ENCODE measurements at regions not wholly inside any gene's neighbourhood (a gene's known extent, or its start where the extent isn't known, plus 50 kb on each side); places are given as distances from the start of the nearest gene placed in this dataset.
"Not testable (repeated sequence)": the region's sequence is repeated elsewhere in the genome, so short reads cannot be mapped to it uniquely, and the experiment has no call there.

GRCh38 chr10:124319926-124320391, 98.8 kb downstream of the OAT start:
- H3K79me2 ChIP-seq, result no peaks in the 10 kb centered on the region
- no peak for DNase-seq (ENCODE audit: low spot score)
- no peaks in the 10 kb centered on the region for H4K20me1 ChIP-seq (ENCODE audit: insufficient read depth, poor library complexity, severe bottlenecking)

GRCh38 chr10:124319520-124319919, 99.2 kb downstream of the OAT start:
- not testable (repeated sequence) for DNase-seq (ENCODE audit: low spot score); H3K79me2 ChIP-seq; H3K27me3 ChIP-seq; H2AFZ ChIP-seq; H4K20me1 ChIP-seq (ENCODE audit: insufficient read depth, poor library complexity, severe bottlenecking); H3K4me3 ChIP-seq; H3K4me2 ChIP-seq; H3K9me2 ChIP-seq (replicated peaks; ENCODE audit: insufficient read depth); H3K27ac ChIP-seq; H3K36me3 ChIP-seq (replicated peaks; ENCODE audit: insufficient read depth, low read depth); H3K4me1 ChIP-seq (ENCODE audit: insufficient read depth); H3K9me3 ChIP-seq (ENCODE audit: low read depth)

More at GRCh38 chr10:124319926-124320391, 98.8 kb downstream of the OAT start:
- H3K4me2 ChIP-seq, result no peak overlapping the region
- H3K9me2 ChIP-seq (replicated peaks; ENCODE audit: insufficient read depth), result no peaks in the 10 kb centered on the region
- no peak overlapping the region for H3K4me3 ChIP-seq
- H3K36me3 ChIP-seq (replicated peaks; ENCODE audit: insufficient read depth, low read depth), result no peaks in the 10 kb centered on the region
- no peak overlapping the region for H2AFZ ChIP-seq
- no peaks in the 10 kb centered on the region for H3K9me3 ChIP-seq (ENCODE audit: low read depth)
- WGBS (ENCODE audit: low lambda C conversion rate, missing lambda C conversion rate), result 91% methylated on average over 3 of the region's 3 CpGs
- no peaks in the 10 kb centered on the region for H3K4me1 ChIP-seq (ENCODE audit: insufficient read depth)
- no peaks in the 10 kb centered on the region for H3K27me3 ChIP-seq
- TF ChIP-seq EZH2 (IDR thresholded peaks at IDR 0.05; ENCODE audit: borderline replicate concordance), result no peak
- TF ChIP-seq EZH2phosphoT487 (IDR thresholded peaks at IDR 0.05; ENCODE audit: low read depth, severe bottlenecking, unreplicated experiment), result no peak
- TF ChIP-seq, protein P1, sequence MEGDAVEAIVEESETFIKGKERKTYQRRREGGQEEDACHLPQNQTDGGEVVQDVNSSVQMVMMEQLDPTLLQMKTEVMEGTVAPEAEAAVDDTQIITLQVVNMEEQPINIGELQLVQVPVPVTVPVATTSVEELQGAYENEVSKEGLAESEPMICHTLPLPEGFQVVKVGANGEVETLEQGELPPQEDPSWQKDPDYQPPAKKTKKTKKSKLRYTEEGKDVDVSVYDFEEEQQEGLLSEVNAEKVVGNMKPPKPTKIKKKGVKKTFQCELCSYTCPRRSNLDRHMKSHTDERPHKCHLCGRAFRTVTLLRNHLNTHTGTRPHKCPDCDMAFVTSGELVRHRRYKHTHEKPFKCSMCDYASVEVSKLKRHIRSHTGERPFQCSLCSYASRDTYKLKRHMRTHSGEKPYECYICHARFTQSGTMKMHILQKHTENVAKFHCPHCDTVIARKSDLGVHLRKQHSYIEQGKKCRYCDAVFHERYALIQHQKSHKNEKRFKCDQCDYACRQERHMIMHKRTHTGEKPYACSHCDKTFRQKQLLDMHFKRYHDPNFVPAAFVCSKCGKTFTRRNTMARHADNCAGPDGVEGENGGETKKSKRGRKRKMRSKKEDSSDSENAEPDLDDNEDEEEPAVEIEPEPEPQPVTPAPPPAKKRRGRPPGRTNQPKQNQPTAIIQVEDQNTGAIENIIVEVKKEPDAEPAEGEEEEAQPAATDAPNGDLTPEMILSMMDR (IDR thresholded peaks at IDR 0.05; ENCODE audit: poor library complexity), result no peak
- H3K27ac ChIP-seq, result no peak overlapping the region

DNA sequence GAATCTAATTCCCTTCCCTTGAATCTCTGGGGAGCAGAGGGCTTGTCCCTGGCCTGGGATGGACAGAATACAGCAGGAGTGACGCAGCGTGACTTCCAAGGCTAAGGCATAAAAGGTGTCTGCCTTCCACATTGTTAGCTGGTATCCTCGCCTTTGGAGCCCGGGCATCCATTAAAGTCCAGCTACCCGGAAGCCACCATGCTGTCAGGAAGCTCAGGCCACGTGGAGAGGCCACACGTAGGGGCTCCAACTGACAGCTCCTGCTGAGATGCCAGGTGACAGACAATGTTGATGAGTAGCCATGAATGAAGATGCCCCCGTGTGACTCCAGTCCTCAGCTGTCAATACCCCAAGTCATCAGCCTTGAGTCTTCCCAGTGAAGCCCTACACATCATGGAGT, 99.9 kb downstream of the OAT start:
- whole genome bisulfite sequencing (ENCODE audit: low lambda C conversion rate, missing lambda C conversion rate), result 89% methylated on average over 8 of the region's 8 CpGs
- no peaks in the 10 kb centered on the region for H3K9me3 ChIP-seq (ENCODE audit: low read depth)
- no peaks in the 10 kb centered on the region for H3K79me2 ChIP-seq
- H3K4me3 ChIP-seq, result no peak overlapping the region
- no peak overlapping the region for H2AFZ ChIP-seq
- H3K4me2 ChIP-seq, result no peak overlapping the region
- H3K36me3 ChIP-seq (replicated peaks; ENCODE audit: insufficient read depth, low read depth), result no peaks in the 10 kb centered on the region
- no peaks in the 10 kb centered on the region for H3K9me2 ChIP-seq (replicated peaks; ENCODE audit: insufficient read depth)
- H4K20me1 ChIP-seq (ENCODE audit: insufficient read depth, poor library complexity, severe bottlenecking), result no peaks in the 10 kb centered on the region
- H3K27ac ChIP-seq, result no peak overlapping the region
- no peaks in the 10 kb centered on the region for H3K27me3 ChIP-seq
- no peaks in the 10 kb centered on the region for H3K4me1 ChIP-seq (ENCODE audit: insufficient read depth)
- no peak for DNase-seq (ENCODE audit: low spot score)
- TF ChIP-seq EZH2 (IDR thresholded peaks at IDR 0.05; ENCODE audit: borderline replicate concordance) (no peak), EZH2phosphoT487 (IDR thresholded peaks at IDR 0.05; ENCODE audit: low read depth, severe bottlenecking, unreplicated experiment) (no peak)
- TF ChIP-seq, protein P1 (IDR thresholded peaks at IDR 0.05; ENCODE audit: poor library complexity), result no peak

DNA sequence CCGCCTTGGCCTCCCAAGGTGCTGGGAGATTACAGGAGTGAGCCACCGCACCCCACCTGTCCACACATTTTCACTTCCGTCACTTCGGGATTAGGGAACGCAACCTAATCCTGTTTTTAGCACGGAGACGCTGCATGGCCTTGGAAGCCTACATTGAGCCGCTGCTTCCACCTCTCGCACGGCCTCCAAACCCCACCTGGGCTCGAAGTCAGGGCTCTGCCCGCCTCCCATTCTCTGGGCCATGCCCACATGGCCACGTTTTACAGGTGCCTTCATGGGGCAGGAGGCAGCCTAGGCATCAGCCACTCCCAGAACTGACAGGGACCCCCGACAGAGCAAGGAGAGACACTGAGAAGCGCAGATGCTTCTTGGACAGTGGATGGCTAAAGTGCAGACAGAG, 100.6 kb downstream of the OAT start:
- WGBS (ENCODE audit: low lambda C conversion rate, missing lambda C conversion rate), result 90% methylated on average over 15 of the region's 15 CpGs

More for the DNA sequence above, 100.6 kb downstream of the OAT start:
- no peak for TF ChIP-seq EZH2 (IDR thresholded peaks at IDR 0.05; ENCODE audit: borderline replicate concordance)
- no peak for TF ChIP-seq EZH2phosphoT487 (IDR thresholded peaks at IDR 0.05; ENCODE audit: low read depth, severe bottlenecking, unreplicated experiment)
- TF ChIP-seq, protein P1 (IDR thresholded peaks at IDR 0.05; ENCODE audit: poor library complexity), result no peak
- Histone ChIP-seq H3K4me3 (no peak overlapping the region), H3K4me2 (no peak overlapping the region), H3K36me3 (replicated peaks; ENCODE audit: insufficient read depth, low read depth) (no peaks in the 10 kb centered on the region), H4K20me1 (ENCODE audit: insufficient read depth, poor library complexity, severe bottlenecking) (no peaks in the 10 kb centered on the region), H3K9me2 (replicated peaks; ENCODE audit: insufficient read depth) (no peaks in the 10 kb centered on the region), H3K4me1 (ENCODE audit: insufficient read depth) (no peaks in the 10 kb centered on the region), H3K27ac (no peak overlapping the region), H3K27me3 (no peaks in the 10 kb centered on the region), H3K9me3 (ENCODE audit: low read depth) (no peaks in the 10 kb centered on the region), H3K79me2 (no peaks in the 10 kb centered on the region), H2AFZ (no peak overlapping the region)
- DNase-seq (ENCODE audit: low spot score), result no peak
